NCI-H526 treated with DMSO at 0.1 percent for 48 hours (cell line): ENCODE measurements at regions not wholly inside any gene's neighbourhood (a gene's known extent, or its start where the extent isn't known, plus 50 kb on each side); places are given as distances from the start of the nearest gene placed in this dataset.

ENCODE experiments used
- DNase-seq: peaks from one replicate; lab custom pipeline; 2025; lab: John Stamatoyannopoulos, UW

- DNase-seq: no peak
These were observed 80.0 kb upstream of the FAM180A start for GRCh38 chr7:135828604-135829003.

- DNase-seq: no peak
These were observed 78.8 kb upstream of the FAM180A start for GRCh38 chr7:135827391-135827790.

- DNase-seq: no peak
These were observed 76.8 kb upstream of the FAM180A start for GRCh38 chr7:135825406-135825805.

GRCh38 chr7:135822376-135822775, 73.8 kb upstream of the FAM180A start:
- peak; percentile 76 for DNase-seq

GRCh38 chr7:135817583-135817982, 69.0 kb upstream of the FAM180A start:
- DNase-seq: no peak

- no peak for DNase-seq
These were observed 66.4 kb upstream of the FAM180A start for GRCh38 chr7:135815033-135815432.

- DNase-seq: no peak
These were observed 63.5 kb upstream of the FAM180A start for GRCh38 chr7:135812148-135812547.

GRCh38 chr7:135811506-135811905, 62.9 kb upstream of the FAM180A start:
- DNase-seq: no peak

GRCh38 chr7:135808206-135808605, 59.6 kb upstream of the FAM180A start:
- DNase-seq: no peak

GRCh38 chr7:135803143-135803542, 54.5 kb upstream of the FAM180A start:
- DNase-seq: no peak

GRCh38 chr7:135802697-135803096, 54.1 kb upstream of the FAM180A start:
- no peak for DNase-seq

- no peak for DNase-seq
These were observed 53.3 kb upstream of the FAM180A start for GRCh38 chr7:135801877-135802276.

GRCh38 chr7:135801045-135801693, 52.6 kb upstream of the FAM180A start:
- DNase-seq: peak; percentile 75

- DNase-seq: no peak
These were observed 51.9 kb upstream of the FAM180A start for GRCh38 chr7:135800560-135800959.

- DNase-seq: no peak
These were observed 51.3 kb upstream of the FAM180A start for GRCh38 chr7:135799881-135800280.
